Astrocyte (in vitro differentiated cells and primary cell): ENCODE measurements at regions not wholly inside any gene's neighbourhood (a gene's known extent, or its start where the extent isn't known, plus 50 kb on each side); places are given as distances from the start of the nearest gene placed in this dataset.
"Not testable (repeated sequence)": the region's sequence is repeated elsewhere in the genome, so short reads cannot be mapped to it uniquely, and the experiment has no call there.

ENCODE experiments used
- DNase-seq: peaks from one replicate; pipeline ENCODE4 v3.0.0-alpha.2; 2010; ENCODE audit warnings: low read depth
- FAIRE-seq: peaks from 2 replicates; lab custom pipeline; 2011; peaks lifted over from hg19 to GRCh38; lab: Jason Lieb, UNC
- H2AFZ ChIP-seq: 2 replicates; pipeline ENCODE4 v1.6.0; 2012; ENCODE audit warnings: low read depth, low read length, inconsistent platforms
- H3K27ac ChIP-seq: 2 replicates; pipeline ENCODE4 v1.5.1; 2011; ENCODE audit warnings: low read depth, low read length, inconsistent platforms
- H3K27me3 ChIP-seq: 2 replicates; pipeline ENCODE4 v1.6.0; 2011; ENCODE audit warnings: low read length, inconsistent platforms; ENCODE audit not compliant: insufficient read depth
- H3K36me3 ChIP-seq: 2 replicates; pipeline ENCODE4 v1.5.1; 2011; ENCODE audit warnings: low read length, inconsistent platforms; ENCODE audit not compliant: insufficient read depth
- H3K4me1 ChIP-seq: 2 replicates; pipeline ENCODE4 v1.5.1; 2011; ENCODE audit warnings: low read length, inconsistent platforms; ENCODE audit not compliant: insufficient read depth
- H3K4me2 ChIP-seq: 2 replicates; pipeline ENCODE4 v1.6.0; 2012; ENCODE audit warnings: low read length, inconsistent platforms
- H3K4me3 ChIP-seq: 2 replicates; pipeline ENCODE4 v1.5.1; 2011; ENCODE audit warnings: low read depth, mild to moderate bottlenecking, low read length, inconsistent platforms; ENCODE audit not compliant: insufficient read depth
- H3K79me2 ChIP-seq: 2 replicates; pipeline ENCODE4 v1.6.0; 2012; ENCODE audit warnings: mild to moderate bottlenecking, low read length, inconsistent platforms; ENCODE audit not compliant: insufficient read depth
- H3K9ac ChIP-seq: 2 replicates; pipeline ENCODE4 v1.6.0; 2012; ENCODE audit warnings: mild to moderate bottlenecking, low read length, inconsistent platforms
- H3K9me3 ChIP-seq: 2 replicates; pipeline ENCODE4 v1.5.1; 2012; ENCODE audit warnings: low read depth, mild to moderate bottlenecking, low read length, inconsistent platforms; ENCODE audit not compliant: insufficient read depth
- H4K20me1 ChIP-seq: 2 replicates; pipeline ENCODE4 v1.6.0; 2012; ENCODE audit warnings: low read length, inconsistent platforms; ENCODE audit not compliant: insufficient read depth
- H3K27ac Mint-ChIP-seq: one replicate; pipeline ENCODE4 v1.8.0; 2021; ENCODE audit warnings: mild to moderate bottlenecking, mixed read lengths; ENCODE audit not compliant: unreplicated experiment
- H3K27me3 Mint-ChIP-seq: one replicate; pipeline ENCODE4 v1.8.0; 2021; ENCODE audit warnings: low read depth, mixed read lengths; ENCODE audit not compliant: unreplicated experiment
- H3K36me3 Mint-ChIP-seq: one replicate; pipeline ENCODE4 v1.8.0; 2021; ENCODE audit warnings: low read depth, mixed read lengths; ENCODE audit not compliant: unreplicated experiment
- H3K4me1 Mint-ChIP-seq: one replicate; pipeline ENCODE4 v1.8.0; 2021; ENCODE audit warnings: low read depth, mixed read lengths; ENCODE audit not compliant: unreplicated experiment
- H3K4me3 Mint-ChIP-seq: one replicate; pipeline ENCODE4 v1.8.0; 2021; ENCODE audit warnings: mild to moderate bottlenecking, moderate library complexity, mixed read lengths; ENCODE audit not compliant: unreplicated experiment
- H3K9me3 Mint-ChIP-seq: one replicate; pipeline ENCODE4 v1.8.0; 2021; ENCODE audit warnings: mild to moderate bottlenecking, mixed read lengths; ENCODE audit not compliant: unreplicated experiment
- CTCF ChIP-seq: IDR thresholded peaks from 2 replicates; pipeline ENCODE4 v1.5.1; 2011; ENCODE audit warnings: low read depth, mild to moderate bottlenecking, inconsistent platforms, low read length, moderate library complexity; ENCODE audit not compliant: insufficient read depth
- EZH2 ChIP-seq: IDR thresholded peaks from 2 replicates; pipeline ENCODE4 v1.6.1; 2012; ENCODE audit warnings: mild to moderate bottlenecking, low read length, inconsistent platforms; ENCODE audit not compliant: insufficient read depth

DNA sequence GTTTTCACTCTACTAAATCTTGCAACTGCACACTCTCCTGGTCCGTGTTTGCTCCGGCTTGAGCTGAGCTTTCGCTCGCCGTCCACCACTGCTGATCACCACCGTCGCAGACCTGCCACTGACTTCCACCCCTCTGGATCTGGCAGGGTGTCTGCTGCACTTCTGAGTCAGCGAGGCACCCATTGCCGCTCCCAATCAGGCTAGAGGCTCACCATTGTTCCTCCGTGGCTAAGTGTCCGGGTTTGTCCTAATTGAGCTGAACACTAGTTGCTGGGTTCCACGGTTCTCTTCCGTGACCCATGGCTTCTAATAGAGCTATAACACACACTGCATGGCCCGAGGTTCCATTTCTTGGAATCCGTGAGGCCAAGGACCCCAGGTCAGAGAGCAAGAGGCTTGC, 98.6 kb upstream of the GPR6 start:
- no peaks in the 10 kb centered on the region for H4K20me1 ChIP-seq
- no peak for FAIRE-seq

GRCh38 chr6:109881069-109881468, 97.0 kb upstream of the GPR6 start:
- not testable (repeated sequence) for H2AFZ ChIP-seq, H3K27me3 ChIP-seq, FAIRE-seq, H4K20me1 ChIP-seq, H3K27ac ChIP-seq, H3K27ac Mint-ChIP-seq, H3K4me3 ChIP-seq, H3K9me3 ChIP-seq, DNase-seq, H3K4me1 Mint-ChIP-seq, H3K9ac ChIP-seq, H3K79me2 ChIP-seq, H3K4me2 ChIP-seq, H3K36me3 Mint-ChIP-seq, H3K4me1 ChIP-seq, H3K36me3 ChIP-seq, H3K4me3 Mint-ChIP-seq, H3K27me3 Mint-ChIP-seq
- peaks cover 14% of the 10 kb centered on the region for H3K9me3 Mint-ChIP-seq

More for the DNA sequence above, 98.6 kb upstream of the GPR6 start:
- Histone ChIP-seq H3K27me3 (no peaks in the 10 kb centered on the region), H3K4me3 (no peak overlapping the region), H3K4me1 (no peaks in the 10 kb centered on the region), H3K36me3 (no peaks in the 10 kb centered on the region), H3K9me3 (no peaks in the 10 kb centered on the region), H3K4me2 (no peak overlapping the region), H3K79me2 (no peaks in the 10 kb centered on the region), H3K9ac (no peak overlapping the region), H2AFZ (no peak overlapping the region), H3K27ac (no peak overlapping the region)
- no peak overlapping the region for H3K27ac Mint-ChIP-seq
- H3K9me3 Mint-ChIP-seq = peaks cover 14% of the 10 kb centered on the region
- H3K36me3 Mint-ChIP-seq = peaks cover 4% of the 10 kb centered on the region
- TF ChIP-seq CTCF (no peak), EZH2 (no peak)
- H3K27me3 Mint-ChIP-seq = peaks cover 5% of the 10 kb centered on the region
- no peak for DNase-seq
- no peaks in the 10 kb centered on the region for H3K4me1 Mint-ChIP-seq
- H3K4me3 Mint-ChIP-seq = no peak overlapping the region

- not testable (repeated sequence) for H3K4me1 Mint-ChIP-seq, H3K4me3 ChIP-seq, DNase-seq, H3K36me3 ChIP-seq, H3K4me2 ChIP-seq, H3K27me3 ChIP-seq, H3K4me1 ChIP-seq, H3K9me3 ChIP-seq, H3K36me3 Mint-ChIP-seq, H3K27me3 Mint-ChIP-seq, H3K27ac ChIP-seq, H3K79me2 ChIP-seq, H4K20me1 ChIP-seq, H2AFZ ChIP-seq, H3K9ac ChIP-seq, H3K4me3 Mint-ChIP-seq, FAIRE-seq
- Mint-ChIP-seq H3K9me3 (peaks cover 14% of the 10 kb centered on the region), H3K27ac (peak overlapping the region; percentile 80)
Measured at GRCh38 chr6:109881953-109882490, 96.1 kb upstream of the GPR6 start.
